MM.1S (cell line): ENCODE measurements at regions not wholly inside any gene's neighbourhood (a gene's known extent, or its start where the extent isn't known, plus 50 kb on each side); places are given as distances from the start of the nearest gene placed in this dataset.

Experiments
- DNase-seq: peaks from one replicate; pipeline ENCODE4 v3.0.0-alpha.2; 2015
- H2AFZ ChIP-seq: fragments of 300-600 bp; sonication (generic); 2 replicates; pipeline ENCODE4 v1.6.0; 2016; ENCODE audit warnings: antibody characterized with exemption, low read length
- H3F3A ChIP-seq: fragments of 300-600 bp; sonication (generic); 2 replicates; pipeline ENCODE4 v1.6.1; 2016; ENCODE audit warnings: mild to moderate bottlenecking, antibody characterized with exemption, low read length, moderate library complexity, mixed read lengths; ENCODE audit not compliant: insufficient read depth
- H3K27ac ChIP-seq: fragments of 300-600 bp; sonication (generic); 2 replicates; pipeline ENCODE4 v1.5.1; 2016; ENCODE audit warnings: mild to moderate bottlenecking, low read length
- H3K27me3 ChIP-seq: fragments of 300-600 bp; sonication (generic); replicated peaks from 2 replicates; pipeline ENCODE4 v1.6.0; 2016; ENCODE audit warnings: low read length; ENCODE audit not compliant: insufficient read depth
- H3K36me3 ChIP-seq: fragments of 300-600 bp; sonication (generic); replicated peaks from 2 replicates; pipeline ENCODE4 v1.6.1; 2016; ENCODE audit warnings: mild to moderate bottlenecking, low read length, mixed read lengths; ENCODE audit not compliant: insufficient read depth
- H3K4me1 ChIP-seq: fragments of 300-600 bp; sonication (generic); 2 replicates; pipeline ENCODE4 v1.6.1; 2016; ENCODE audit warnings: low read length, mixed read lengths
- H3K4me2 ChIP-seq: fragments of 300-600 bp; sonication (generic); 2 replicates; pipeline ENCODE4 v1.6.0; 2016; ENCODE audit warnings: low read depth, low read length
- H3K4me3 ChIP-seq: fragments of 300-600 bp; sonication (generic); 2 replicates; pipeline ENCODE4 v1.5.1; 2016; ENCODE audit warnings: low read length, mixed read lengths
- H3K79me2 ChIP-seq: fragments of 300-600 bp; sonication (generic); 2 replicates; pipeline ENCODE4 v1.6.1; 2016; ENCODE audit warnings: mixed run types, low read length, mixed read lengths
- H3K9ac ChIP-seq: fragments of 300-600 bp; sonication (generic); 2 replicates; pipeline ENCODE4 v1.6.1; 2016; ENCODE audit warnings: low read length, mixed read lengths
- H3K9me2 ChIP-seq: fragments of 300-600 bp; sonication (generic); replicated peaks from 2 replicates; pipeline ENCODE4 v1.6.1; 2016; ENCODE audit warnings: mild to moderate bottlenecking, low read length, mixed read lengths; ENCODE audit not compliant: insufficient read depth
- H3K9me3 ChIP-seq: fragments of 300-600 bp; sonication (generic); replicated peaks from 2 replicates; pipeline ENCODE4 v1.6.1; 2016; ENCODE audit warnings: mild to moderate bottlenecking, low read length, mixed read lengths; ENCODE audit not compliant: insufficient read depth
- H4K20me1 ChIP-seq: fragments of 300-600 bp; sonication (generic); 2 replicates; pipeline ENCODE4 v1.6.1; 2016; ENCODE audit warnings: mild to moderate bottlenecking, low read length, moderate library complexity, mixed read lengths; ENCODE audit not compliant: insufficient read depth
- EZH2 ChIP-seq: fragments of 300-600 bp; sonication (generic); optimal IDR thresholded peaks from 2 replicates; pipeline ENCODE3; 2017; ENCODE audit warnings: low read depth, mild to moderate bottlenecking, antibody characterized with exemption, low read length, mixed read lengths
- EZH2phosphoT487 ChIP-seq: fragments of 300-600 bp; sonication (generic); IDR thresholded peaks from 2 replicates; pipeline ENCODE4 v1.6.1; 2018; ENCODE audit warnings: antibody characterized with exemption, low read length
- TF ChIP-seq, protein P1 (sequence below): fragments of 300-600 bp; sonication (generic); IDR thresholded peaks from 2 replicates; pipeline ENCODE4 v1.5.1; 2016; ENCODE audit warnings: antibody characterized with exemption, low read length, mixed read lengths

DNA sequence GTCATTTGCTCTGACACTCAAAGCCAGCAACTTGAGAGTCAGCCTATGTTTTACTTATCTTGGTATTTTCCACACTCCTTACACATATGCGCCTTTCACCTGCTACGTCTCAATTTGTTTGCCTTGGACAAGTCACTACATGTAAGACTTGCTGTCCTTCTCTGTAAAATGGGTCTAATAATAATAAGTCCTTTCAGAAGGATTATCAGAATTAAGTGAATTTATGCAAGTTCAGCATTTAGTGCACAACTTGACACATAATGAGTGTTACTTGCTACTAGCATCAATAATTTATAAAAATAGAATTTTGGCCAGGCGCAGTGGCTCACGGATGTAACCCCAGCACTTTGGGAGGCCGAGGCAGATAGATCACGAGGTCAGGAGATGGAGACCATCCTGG, 71.1 kb upstream of the UBL3 start:
- no peaks in the 10 kb centered on the region for H3K4me1 ChIP-seq
- no peaks in the 10 kb centered on the region for H4K20me1 ChIP-seq
- H2AFZ ChIP-seq: no peak overlapping the region
- no peak for TF ChIP-seq EZH2
- TF ChIP-seq, protein P1, sequence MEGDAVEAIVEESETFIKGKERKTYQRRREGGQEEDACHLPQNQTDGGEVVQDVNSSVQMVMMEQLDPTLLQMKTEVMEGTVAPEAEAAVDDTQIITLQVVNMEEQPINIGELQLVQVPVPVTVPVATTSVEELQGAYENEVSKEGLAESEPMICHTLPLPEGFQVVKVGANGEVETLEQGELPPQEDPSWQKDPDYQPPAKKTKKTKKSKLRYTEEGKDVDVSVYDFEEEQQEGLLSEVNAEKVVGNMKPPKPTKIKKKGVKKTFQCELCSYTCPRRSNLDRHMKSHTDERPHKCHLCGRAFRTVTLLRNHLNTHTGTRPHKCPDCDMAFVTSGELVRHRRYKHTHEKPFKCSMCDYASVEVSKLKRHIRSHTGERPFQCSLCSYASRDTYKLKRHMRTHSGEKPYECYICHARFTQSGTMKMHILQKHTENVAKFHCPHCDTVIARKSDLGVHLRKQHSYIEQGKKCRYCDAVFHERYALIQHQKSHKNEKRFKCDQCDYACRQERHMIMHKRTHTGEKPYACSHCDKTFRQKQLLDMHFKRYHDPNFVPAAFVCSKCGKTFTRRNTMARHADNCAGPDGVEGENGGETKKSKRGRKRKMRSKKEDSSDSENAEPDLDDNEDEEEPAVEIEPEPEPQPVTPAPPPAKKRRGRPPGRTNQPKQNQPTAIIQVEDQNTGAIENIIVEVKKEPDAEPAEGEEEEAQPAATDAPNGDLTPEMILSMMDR: no peak
- no peak for TF ChIP-seq EZH2phosphoT487
- H3K9me2 ChIP-seq: no peaks in the 10 kb centered on the region
- no peak overlapping the region for H3K27ac ChIP-seq
- no peak overlapping the region for H3K9ac ChIP-seq
- no peaks in the 10 kb centered on the region for H3K79me2 ChIP-seq
- no peaks in the 10 kb centered on the region for H3F3A ChIP-seq
- H3K9me3 ChIP-seq: no peaks in the 10 kb centered on the region
- H3K4me2 ChIP-seq: no peak overlapping the region
- no peaks in the 10 kb centered on the region for H3K36me3 ChIP-seq
- no peak for DNase-seq
- H3K27me3 ChIP-seq: no peaks in the 10 kb centered on the region
- no peak overlapping the region for H3K4me3 ChIP-seq

DNA sequence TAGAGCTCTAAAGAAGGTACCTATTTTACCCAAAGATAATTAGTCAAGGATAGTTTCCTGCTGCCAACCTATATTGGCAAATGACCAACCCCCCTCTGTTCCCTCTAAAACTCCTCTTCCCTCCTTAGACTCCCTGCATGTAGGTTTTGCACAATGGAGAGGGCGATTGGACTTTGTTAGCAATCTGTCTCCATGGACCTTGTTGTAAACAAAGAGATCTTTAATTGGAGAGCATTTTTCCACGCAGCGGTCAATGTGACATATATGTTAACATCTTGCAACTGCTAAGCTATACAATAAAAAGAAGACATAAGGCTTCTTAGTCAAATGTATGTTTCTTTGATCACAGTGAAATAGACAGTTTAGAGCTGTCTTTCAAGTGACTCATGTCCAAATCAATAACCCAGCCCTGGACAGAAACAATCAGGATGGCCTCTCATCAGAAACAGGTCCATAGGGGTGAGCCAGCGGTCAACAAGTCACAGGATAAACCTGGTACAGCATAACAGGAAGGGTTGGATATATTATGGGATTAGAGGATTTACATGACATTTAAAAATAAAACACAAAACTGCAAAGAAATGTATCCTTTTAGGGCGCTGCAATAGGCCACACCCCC, 69.7 kb upstream of the UBL3 start:
- Histone ChIP-seq H3F3A (no peaks in the 10 kb centered on the region), H3K27ac (no peak overlapping the region), H2AFZ (no peak overlapping the region), H3K4me3 (no peak overlapping the region), H3K27me3 (no peaks in the 10 kb centered on the region), H3K9me2 (no peaks in the 10 kb centered on the region), H3K9ac (no peak overlapping the region), H3K79me2 (no peaks in the 10 kb centered on the region), H3K9me3 (no peaks in the 10 kb centered on the region), H3K36me3 (no peaks in the 10 kb centered on the region), H3K4me1 (no peaks in the 10 kb centered on the region), H4K20me1 (no peaks in the 10 kb centered on the region), H3K4me2 (no peak overlapping the region)
- TF ChIP-seq, protein P1: no peak
- TF ChIP-seq EZH2 (no peak), EZH2phosphoT487 (no peak)
- DNase-seq: no peak

DNA sequence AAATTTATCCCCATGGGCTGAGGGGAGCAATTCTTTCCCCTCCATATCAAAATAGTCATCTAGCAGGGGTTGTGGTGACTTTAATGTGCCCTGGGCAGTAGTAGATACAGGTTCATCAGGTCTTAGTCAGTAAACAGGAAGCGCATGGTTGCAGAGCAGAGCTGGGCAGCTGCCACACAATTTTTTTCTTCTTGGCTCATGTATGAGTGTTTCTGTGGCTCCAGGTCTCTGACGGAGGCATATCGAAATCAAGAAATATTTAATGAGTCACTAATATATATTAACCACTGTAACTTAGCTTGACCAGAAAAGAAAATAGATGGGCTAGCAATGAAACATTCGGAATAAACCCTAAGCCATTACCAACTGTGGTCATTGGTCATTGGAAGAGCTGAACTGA, 68.4 kb upstream of the UBL3 start:
- H4K20me1 ChIP-seq: no peaks in the 10 kb centered on the region
- H3K36me3 ChIP-seq: no peaks in the 10 kb centered on the region
- no peak overlapping the region for H3K27ac ChIP-seq
- DNase-seq: no peak
- no peak overlapping the region for H3K9ac ChIP-seq
- TF ChIP-seq EZH2 (no peak), EZH2phosphoT487 (no peak)
- TF ChIP-seq, protein P1: no peak
- H3K9me3 ChIP-seq: no peaks in the 10 kb centered on the region
- H3K4me1 ChIP-seq: no peaks in the 10 kb centered on the region
- H3K4me2 ChIP-seq: no peak overlapping the region
- no peaks in the 10 kb centered on the region for H3K79me2 ChIP-seq
- no peaks in the 10 kb centered on the region for H3F3A ChIP-seq
- H3K4me3 ChIP-seq: no peak overlapping the region
- H3K9me2 ChIP-seq: no peaks in the 10 kb centered on the region
- no peaks in the 10 kb centered on the region for H3K27me3 ChIP-seq
- no peak overlapping the region for H2AFZ ChIP-seq
